ENCODE measurements at regions not wholly inside any gene's neighbourhood (a gene's known extent, or its start where the extent isn't known, plus 50 kb on each side); places are given as distances from the start of the nearest gene placed in this dataset.
A peak's percentile ranks its signal among the peaks of the same experiment; 100 is the strongest.

DNA sequence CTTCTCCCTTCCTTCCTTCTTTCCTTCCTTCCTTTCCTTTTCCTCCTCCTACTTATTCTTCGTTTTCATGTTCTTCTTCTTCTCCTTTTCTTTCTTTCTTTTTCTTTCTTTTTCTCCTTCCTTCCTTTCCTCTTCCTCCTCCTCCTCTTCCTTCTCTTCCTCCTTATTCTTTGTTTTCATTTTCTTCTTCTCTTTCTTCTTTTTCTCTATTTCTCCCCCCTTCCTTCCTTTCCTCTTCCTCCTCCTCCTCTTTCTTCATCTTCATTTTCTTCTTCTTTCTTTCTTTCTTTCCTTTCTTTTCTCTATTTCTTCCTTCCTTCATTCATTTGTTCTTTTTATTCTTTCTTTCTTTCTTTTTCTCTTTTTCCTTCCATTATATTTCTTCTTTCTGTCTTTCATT is 671.6 kb downstream of the IQCM start:
- no peaks in the 10 kb centered on the region for H3K27me3 ChIP-seq
- H3K36me3 ChIP-seq = no peaks in the 10 kb centered on the region
- no peak overlapping the region for H3K4me3 ChIP-seq
- no peak overlapping the region for H3K27ac ChIP-seq
- no peak for DNase-seq
- no peaks in the 10 kb centered on the region for H3K9me3 ChIP-seq
- intact Hi-C loops (cut with DNase I) = no loop called here
- H3K4me1 ChIP-seq = no peaks in the 10 kb centered on the region
- no peak for ATAC-seq
- TF ChIP-seq CTCF (IDR thresholded peaks at IDR 0.05) = no peak

DNA sequence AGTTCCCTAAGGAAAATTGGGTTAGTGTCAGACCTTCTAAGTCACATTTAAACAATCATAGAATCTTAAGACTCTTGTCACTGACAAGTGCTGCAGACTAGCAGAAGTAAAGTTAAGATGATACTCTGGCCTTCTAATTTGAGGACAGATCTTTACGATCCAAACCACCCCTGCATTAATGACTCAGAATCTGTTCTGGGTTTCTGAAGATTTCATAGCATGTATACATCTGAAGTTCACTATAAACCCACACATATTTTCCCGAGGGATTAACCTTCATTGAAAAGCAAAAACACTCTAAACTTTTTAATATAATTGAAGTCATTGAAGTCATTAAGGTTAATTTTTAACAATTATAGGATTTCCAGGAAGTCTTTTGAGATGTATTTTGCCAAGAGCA is 674.3 kb downstream of the IQCM start:
- no peaks in the 10 kb centered on the region for H3K9me3 ChIP-seq
- intact Hi-C loops (cut with DNase I) = no loop called here
- H3K4me1 ChIP-seq = no peaks in the 10 kb centered on the region
- peak; percentile 24 for ATAC-seq
- no peak for TF ChIP-seq CTCF (IDR thresholded peaks at IDR 0.05)
- no peaks in the 10 kb centered on the region for H3K27me3 ChIP-seq
- no peak for DNase-seq
- no peaks in the 10 kb centered on the region for H3K36me3 ChIP-seq
- no peak overlapping the region for H3K4me3 ChIP-seq
- H3K27ac ChIP-seq = no peak overlapping the region

DNA sequence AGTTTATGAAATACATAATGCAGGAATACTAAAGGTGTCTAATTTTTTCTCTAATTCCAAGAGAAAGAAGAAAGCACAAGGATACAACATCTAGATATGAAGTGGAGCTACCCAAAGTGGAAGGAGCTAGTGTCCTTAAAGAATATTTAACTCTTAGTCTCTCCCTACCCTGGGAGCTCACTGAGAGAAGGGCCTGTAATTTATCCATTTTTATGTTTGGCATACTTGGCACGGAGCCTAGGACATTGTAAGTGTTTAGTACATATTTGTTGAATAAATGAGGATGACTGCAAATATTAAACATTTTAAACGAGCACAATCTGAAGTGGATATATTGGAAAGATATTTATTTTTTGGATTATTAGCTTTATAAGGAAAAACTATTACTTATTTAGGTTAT is 674.8 kb downstream of the IQCM start:
- Histone ChIP-seq H3K9me3 (no peaks in the 10 kb centered on the region), H3K27me3 (no peaks in the 10 kb centered on the region), H3K36me3 (no peaks in the 10 kb centered on the region), H3K4me1 (no peaks in the 10 kb centered on the region), H3K4me3 (no peak overlapping the region), H3K27ac (no peak overlapping the region)
- intact Hi-C loops (cut with DNase I) = no loop called here
- peak in 1 of 4 donors; percentile 10 for DNase-seq
- no peak for TF ChIP-seq CTCF (IDR thresholded peaks at IDR 0.05)
- peak; percentile 37 for ATAC-seq

DNA sequence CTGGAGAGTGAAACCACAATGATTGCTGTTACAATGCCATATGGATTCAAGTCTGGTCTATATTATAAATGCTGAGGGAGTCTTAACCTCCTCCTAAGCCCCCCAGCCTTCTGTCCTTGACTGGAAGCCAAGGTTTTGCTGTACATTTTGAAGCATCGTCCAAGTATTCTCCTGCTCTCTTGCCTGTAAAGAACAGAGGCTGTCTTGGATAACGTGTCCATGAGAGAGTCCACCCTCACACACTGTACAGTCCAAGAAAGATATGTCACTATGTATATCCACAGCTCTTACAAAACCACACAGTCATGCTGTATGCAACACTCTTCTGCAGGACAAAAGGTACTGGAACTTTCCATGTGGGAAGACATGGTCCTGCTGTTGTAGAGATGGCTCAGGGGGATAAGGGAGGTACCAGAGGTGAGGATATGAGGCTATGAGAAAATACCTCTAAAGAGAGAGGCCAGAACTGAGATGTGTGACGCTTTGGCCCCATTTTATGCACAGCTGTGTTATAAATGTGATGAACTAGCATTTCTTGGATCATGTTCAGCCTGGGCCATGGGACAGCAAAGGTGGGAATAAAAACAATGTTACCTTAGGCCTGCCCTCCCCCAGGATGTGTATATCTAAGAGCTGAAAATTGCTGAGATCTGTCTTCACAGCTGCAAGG is 678.6 kb downstream of the IQCM start:
- no peak overlapping the region for H3K4me3 ChIP-seq
- H3K36me3 ChIP-seq = no peaks in the 10 kb centered on the region
- peaks cover 0 to 13% of the 10 kb centered on the region in 2 donors for H3K9me3 ChIP-seq
- H3K4me1 ChIP-seq = no peaks in the 10 kb centered on the region
- no peaks in the 10 kb centered on the region for H3K27me3 ChIP-seq
- TF ChIP-seq CTCF (IDR thresholded peaks at IDR 0.05) = no peak
- intact Hi-C loops (cut with DNase I) = no loop called here
- no peak for DNase-seq
- no peak for ATAC-seq
- no peak overlapping the region for H3K27ac ChIP-seq

DNA sequence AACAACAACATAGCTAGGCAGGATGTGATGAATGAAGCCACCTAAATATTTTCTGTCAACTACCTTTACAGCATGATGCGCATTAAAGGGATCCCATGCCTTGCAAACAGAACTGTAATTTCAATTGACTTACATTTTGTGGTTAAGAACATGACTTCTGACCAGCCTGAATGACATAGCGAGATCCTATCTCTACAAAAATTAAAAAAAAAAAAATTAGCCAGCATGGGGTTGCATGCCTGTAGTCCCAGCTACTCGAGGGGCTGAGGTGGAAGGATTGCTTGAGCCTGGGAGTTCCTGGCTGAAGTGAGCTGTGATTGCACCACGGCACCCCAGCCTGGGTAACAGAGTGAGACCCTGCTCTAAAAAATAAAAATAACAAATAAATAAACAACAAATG is 680.6 kb downstream of the IQCM start:
- TF ChIP-seq CTCF (IDR thresholded peaks at IDR 0.05) = no peak
- H3K4me3 ChIP-seq = no peak overlapping the region
- intact Hi-C loops (cut with DNase I) = no loop called here
- H3K27me3 ChIP-seq = no peaks in the 10 kb centered on the region
- no peaks in the 10 kb centered on the region for H3K36me3 ChIP-seq
- ATAC-seq (no peak), DNase-seq (no peak)
- no peak overlapping the region for H3K27ac ChIP-seq
- no peaks in the 10 kb centered on the region for H3K4me1 ChIP-seq
- peaks cover 0 to 14% of the 10 kb centered on the region in 2 donors for H3K9me3 ChIP-seq
